CD14-positive monocyte (primary cell): ENCODE measurements at regions not wholly inside any gene's neighbourhood (a gene's known extent, or its start where the extent isn't known, plus 50 kb on each side); places are given as distances from the start of the nearest gene placed in this dataset.

Experiments
- DNase-seq, 3 donors: peaks; one replicate each; pipeline ENCODE4 v3.0.0-alpha.2; 2011 to 2022
- H2AFZ ChIP-seq: 2 replicates; pipeline ENCODE4 v1.6.0; 2012; ENCODE audit warnings: mild to moderate bottlenecking, low read depth, low read length, inconsistent platforms; ENCODE audit not compliant: insufficient read depth, poor library complexity, severe bottlenecking
- H3K27ac ChIP-seq, 2 donors: 1 replicate in 1 of 2; 2 replicates in 1 of 2; pipeline ENCODE4 v1.5.1; 2012 to 2013; ENCODE audit warnings: low read length in 2 of 2, control low read depth in 1 of 2, inconsistent platforms in 1 of 2, low read depth in 1 of 2, mild to moderate bottlenecking in 1 of 2
- H3K27me3 ChIP-seq, 2 donors: one replicate each; pipeline versions ENCODE4 v1.6.0 to v1.6.1; 2011 to 2013; ENCODE audit warnings: low read length in 2 of 2; ENCODE audit not compliant: control insufficient read depth in 2 of 2, insufficient read depth in 2 of 2
- H3K36me3 ChIP-seq, 2 donors: replicated peaks in 1 of 2; 1 replicate in 1 of 2; 2 replicates in 1 of 2; pipeline versions ENCODE4 v1.5.1 to v1.6.1; 2012 to 2013; ENCODE audit warnings: low read length in 2 of 2, control low read depth in 1 of 2, inconsistent platforms in 1 of 2, mild to moderate bottlenecking in 1 of 2; ENCODE audit not compliant: insufficient read depth in 2 of 2, control insufficient read depth in 1 of 2
- H3K4me1 ChIP-seq, 2 donors: 1 replicate in 1 of 2; 2 replicates in 1 of 2; pipeline versions ENCODE4 v1.5.1 to v1.6.1; 2012 to 2013; ENCODE audit warnings: low read length in 2 of 2, control low read depth in 1 of 2, inconsistent platforms in 1 of 2, mild to moderate bottlenecking in 1 of 2, moderate library complexity in 1 of 2; ENCODE audit not compliant: insufficient read depth in 2 of 2, control insufficient read depth in 1 of 2
- H3K4me2 ChIP-seq: replicated peaks from 2 replicates; pipeline ENCODE3; 2012; ENCODE audit warnings: low read length, moderate library complexity, mild to moderate bottlenecking; ENCODE audit not compliant: poor library complexity, severe bottlenecking; ENCODE audit errors: extremely low read depth
- H3K4me3 ChIP-seq, 3 experiments: fragments of 200-600 bp in 1 of 3; sonication (generic) in 1 of 3; replicated peaks in 1 of 3; 1 replicate in 2 of 3; 2 replicates in 1 of 3; pipeline ENCODE4 v1.5.1; 2011 to 2013; ENCODE audit warnings: low read length in 3 of 3, mild to moderate bottlenecking in 3 of 3, control low read depth in 2 of 3, low read depth in 2 of 3, inconsistent platforms in 1 of 3, moderate library complexity in 1 of 3
- H3K79me2 ChIP-seq: 2 replicates; pipeline ENCODE4 v1.6.0; 2012; ENCODE audit warnings: mild to moderate bottlenecking, control low read depth, inconsistent platforms, low read length, moderate library complexity; ENCODE audit not compliant: insufficient read depth
- H3K9ac ChIP-seq: 2 replicates; pipeline ENCODE4 v1.6.0; 2017; ENCODE audit warnings: low read length, mild to moderate bottlenecking; ENCODE audit not compliant: insufficient read depth, poor library complexity, severe bottlenecking
- H3K9me3 ChIP-seq, 2 donors: replicated peaks in 1 of 2; 1 replicate in 1 of 2; 2 replicates in 1 of 2; pipeline versions ENCODE4 v1.5.1 to v1.6.1; 2012 to 2013; ENCODE audit warnings: low read length in 2 of 2, control low read depth in 1 of 2; ENCODE audit not compliant: control insufficient read depth in 1 of 2, insufficient read depth in 1 of 2
- H4K20me1 ChIP-seq: 2 replicates; pipeline ENCODE4 v1.6.0; 2012; ENCODE audit warnings: mild to moderate bottlenecking, low read length, control low read depth, moderate library complexity; ENCODE audit not compliant: insufficient read depth
- H3K27ac Mint-ChIP-seq, 7 donors: one replicate each; pipeline ENCODE4 v1.8.0; 2020; ENCODE audit warnings: mild to moderate bottlenecking in 7 of 7, mixed read lengths in 7 of 7, moderate library complexity in 6 of 7, inconsistent platforms in 2 of 7
- H3K27me3 Mint-ChIP-seq, 3 donors: one replicate each; pipeline ENCODE4 v1.8.0; 2021 to 2022; ENCODE audit warnings: low read depth in 3 of 3, mild to moderate bottlenecking in 3 of 3, mixed read lengths in 3 of 3, moderate library complexity in 3 of 3, inconsistent platforms in 1 of 3
- H3K36me3 Mint-ChIP-seq, 2 donors: one replicate each; pipeline ENCODE4 v1.8.0; 2020; ENCODE audit warnings: mixed read lengths in 2 of 2, inconsistent platforms in 1 of 2, mild to moderate bottlenecking in 1 of 2
- H3K4me1 Mint-ChIP-seq: one replicate; pipeline ENCODE4 v1.8.0; 2020; ENCODE audit warnings: mild to moderate bottlenecking, mixed read lengths
- H3K4me3 Mint-ChIP-seq, 2 donors: one replicate each; pipeline ENCODE4 v1.8.0; 2020; ENCODE audit warnings: mild to moderate bottlenecking in 2 of 2, mixed read lengths in 2 of 2, moderate library complexity in 1 of 2
- H3K9me3 Mint-ChIP-seq, 7 donors: one replicate each; pipeline ENCODE4 v1.8.0; 2020 to 2022; ENCODE audit warnings: mixed read lengths in 7 of 7, mild to moderate bottlenecking in 6 of 7, moderate library complexity in 6 of 7, inconsistent platforms in 2 of 7
- WGBS: methylation state at CpG from one replicate; pipeline ENCODE4 v1.1.5; 2013; ENCODE audit warnings: missing lambda C conversion rate; ENCODE audit not compliant: insufficient coverage; 5-methylcytosine and 5-hydroxymethylcytosine counted together
- intact Hi-C, 2 donors: fragments of 100-400 bp; cut with micrococcal nuclease; formaldehyde crosslinking; loops; one replicate each; pipeline versions ENCODE4 v1.15.0 to v1.15.1; 2023
- TF ChIP-seq, protein P1 (sequence below): fragments of 200-600 bp; IDR thresholded peaks from one replicate; pipeline ENCODE4 v1.8.0; 2022; ENCODE audit warnings: antibody characterized with exemption, mild to moderate bottlenecking

DNA sequence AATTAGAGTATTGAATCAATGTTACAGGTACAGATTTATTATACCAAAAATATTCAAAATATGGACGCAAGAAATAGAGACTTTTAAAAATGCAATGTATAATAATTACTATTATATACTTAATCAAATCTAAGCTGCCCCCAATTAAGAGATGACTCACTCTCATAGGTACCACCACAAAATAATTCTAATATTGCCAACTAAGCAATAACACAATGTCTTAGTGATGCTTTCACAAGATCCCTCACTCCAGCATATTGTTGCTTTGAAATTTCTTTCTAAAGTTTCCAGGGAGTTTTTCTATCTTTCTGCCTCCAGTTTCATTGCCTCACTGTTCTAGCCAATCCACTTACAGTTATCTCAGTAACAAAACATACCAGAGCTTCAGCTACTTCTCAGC, 270.0 kb upstream of the PABPC4L start:
- WGBS, result no CpG with 5 or more reads among the region's 1 CpG
- no peak overlapping the region for H3K27ac Mint-ChIP-seq
- H3K36me3 ChIP-seq, result no peaks in the 10 kb centered on the region
- no peaks in the 10 kb centered on the region for H3K36me3 Mint-ChIP-seq
- H3K4me3 Mint-ChIP-seq, result no peak overlapping the region
- no peaks in the 10 kb centered on the region for H4K20me1 ChIP-seq
- DNase-seq, result no peak
- H3K4me1 ChIP-seq, result no peaks in the 10 kb centered on the region
- no peak overlapping the region for H3K4me3 ChIP-seq
- no peaks in the 10 kb centered on the region for H3K4me1 Mint-ChIP-seq
- no peak overlapping the region for H3K27ac ChIP-seq
- TF ChIP-seq, protein P1, sequence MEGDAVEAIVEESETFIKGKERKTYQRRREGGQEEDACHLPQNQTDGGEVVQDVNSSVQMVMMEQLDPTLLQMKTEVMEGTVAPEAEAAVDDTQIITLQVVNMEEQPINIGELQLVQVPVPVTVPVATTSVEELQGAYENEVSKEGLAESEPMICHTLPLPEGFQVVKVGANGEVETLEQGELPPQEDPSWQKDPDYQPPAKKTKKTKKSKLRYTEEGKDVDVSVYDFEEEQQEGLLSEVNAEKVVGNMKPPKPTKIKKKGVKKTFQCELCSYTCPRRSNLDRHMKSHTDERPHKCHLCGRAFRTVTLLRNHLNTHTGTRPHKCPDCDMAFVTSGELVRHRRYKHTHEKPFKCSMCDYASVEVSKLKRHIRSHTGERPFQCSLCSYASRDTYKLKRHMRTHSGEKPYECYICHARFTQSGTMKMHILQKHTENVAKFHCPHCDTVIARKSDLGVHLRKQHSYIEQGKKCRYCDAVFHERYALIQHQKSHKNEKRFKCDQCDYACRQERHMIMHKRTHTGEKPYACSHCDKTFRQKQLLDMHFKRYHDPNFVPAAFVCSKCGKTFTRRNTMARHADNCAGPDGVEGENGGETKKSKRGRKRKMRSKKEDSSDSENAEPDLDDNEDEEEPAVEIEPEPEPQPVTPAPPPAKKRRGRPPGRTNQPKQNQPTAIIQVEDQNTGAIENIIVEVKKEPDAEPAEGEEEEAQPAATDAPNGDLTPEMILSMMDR, result no peak
- H2AFZ ChIP-seq, result no peak overlapping the region
- peaks cover 0 to 2% (median 0%) of the 10 kb centered on the region in 7 donors for H3K9me3 Mint-ChIP-seq
- no peaks in the 10 kb centered on the region for H3K9me3 ChIP-seq
- no peaks in the 10 kb centered on the region for H3K79me2 ChIP-seq
- no peaks in the 10 kb centered on the region for H3K27me3 ChIP-seq
- H3K4me2 ChIP-seq, result no peak overlapping the region
- intact Hi-C loops, result no loop called here
- H3K27me3 Mint-ChIP-seq, result peaks cover 0 to 1% (median 0%) of the 10 kb centered on the region in 3 donors
- no peak overlapping the region for H3K9ac ChIP-seq

DNA sequence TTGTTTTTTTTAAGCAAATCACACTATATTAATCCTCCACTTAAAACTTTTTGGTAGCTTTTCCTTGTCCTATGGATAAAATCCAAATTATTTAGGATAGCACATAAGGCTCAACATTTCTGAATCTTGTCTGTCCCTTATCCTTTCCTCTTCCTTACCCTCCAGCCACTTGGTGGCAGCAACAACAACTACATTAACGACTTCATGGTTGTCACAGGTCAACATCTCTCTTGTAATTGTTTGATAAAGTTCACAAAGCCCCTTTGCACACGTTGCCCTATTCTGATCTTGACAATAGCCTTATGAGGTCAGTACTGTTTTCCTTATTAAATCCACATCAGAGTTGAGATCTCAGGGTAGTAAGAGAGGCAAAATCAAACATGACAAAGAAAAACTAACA, 269.0 kb upstream of the PABPC4L start:
- no peaks in the 10 kb centered on the region for H3K4me1 Mint-ChIP-seq
- Histone ChIP-seq H3K4me1 (no peaks in the 10 kb centered on the region), H2AFZ (no peak overlapping the region), H3K4me3 (no peak overlapping the region), H3K27ac (no peak overlapping the region), H3K36me3 (no peaks in the 10 kb centered on the region), H3K27me3 (no peaks in the 10 kb centered on the region), H3K4me2 (no peak overlapping the region), H3K9ac (no peak overlapping the region), H3K79me2 (no peaks in the 10 kb centered on the region), H4K20me1 (no peaks in the 10 kb centered on the region), H3K9me3 (no peaks in the 10 kb centered on the region)
- TF ChIP-seq, protein P1, result no peak
- no peak overlapping the region for H3K27ac Mint-ChIP-seq
- H3K27me3 Mint-ChIP-seq, result peaks cover 0 to 1% (median 0%) of the 10 kb centered on the region in 3 donors
- 13% methylated on average over 1 of the region's 2 CpGs for WGBS
- H3K4me3 Mint-ChIP-seq, result no peak overlapping the region
- intact Hi-C loops, result no loop called here
- no peaks in the 10 kb centered on the region for H3K36me3 Mint-ChIP-seq
- no peak for DNase-seq
- peaks cover 0 to 2% (median 0%) of the 10 kb centered on the region in 7 donors for H3K9me3 Mint-ChIP-seq
